AG09309 (cell line): ENCODE measurements at regions not wholly inside any gene's neighbourhood (a gene's known extent, or its start where the extent isn't known, plus 50 kb on each side); places are given as distances from the start of the nearest gene placed in this dataset.

ENCODE experiments used
- DNase-seq: peaks from one replicate; pipeline ENCODE4 v3.0.0-alpha.2; 2010; ENCODE audit warnings: low read depth
- H3K4me3 ChIP-seq: 2 replicates; pipeline ENCODE4 v1.5.1; 2011; ENCODE audit warnings: mild to moderate bottlenecking, low read depth, low read length, moderate library complexity; ENCODE audit not compliant: control insufficient read depth
- CTCF ChIP-seq: IDR thresholded peaks from 2 replicates; pipeline ENCODE4 v1.5.1; 2011; ENCODE audit warnings: mild to moderate bottlenecking, low read depth, low read length, inconsistent platforms; ENCODE audit not compliant: insufficient read depth, control insufficient read depth; ENCODE audit errors: missing control alignments

GRCh38 chr5:114935490-114935889 is 234.2 kb downstream of the TRIM36 start:
- no peak overlapping the region for H3K4me3 ChIP-seq
- no peak for DNase-seq
- no peak for TF ChIP-seq CTCF

DNA sequence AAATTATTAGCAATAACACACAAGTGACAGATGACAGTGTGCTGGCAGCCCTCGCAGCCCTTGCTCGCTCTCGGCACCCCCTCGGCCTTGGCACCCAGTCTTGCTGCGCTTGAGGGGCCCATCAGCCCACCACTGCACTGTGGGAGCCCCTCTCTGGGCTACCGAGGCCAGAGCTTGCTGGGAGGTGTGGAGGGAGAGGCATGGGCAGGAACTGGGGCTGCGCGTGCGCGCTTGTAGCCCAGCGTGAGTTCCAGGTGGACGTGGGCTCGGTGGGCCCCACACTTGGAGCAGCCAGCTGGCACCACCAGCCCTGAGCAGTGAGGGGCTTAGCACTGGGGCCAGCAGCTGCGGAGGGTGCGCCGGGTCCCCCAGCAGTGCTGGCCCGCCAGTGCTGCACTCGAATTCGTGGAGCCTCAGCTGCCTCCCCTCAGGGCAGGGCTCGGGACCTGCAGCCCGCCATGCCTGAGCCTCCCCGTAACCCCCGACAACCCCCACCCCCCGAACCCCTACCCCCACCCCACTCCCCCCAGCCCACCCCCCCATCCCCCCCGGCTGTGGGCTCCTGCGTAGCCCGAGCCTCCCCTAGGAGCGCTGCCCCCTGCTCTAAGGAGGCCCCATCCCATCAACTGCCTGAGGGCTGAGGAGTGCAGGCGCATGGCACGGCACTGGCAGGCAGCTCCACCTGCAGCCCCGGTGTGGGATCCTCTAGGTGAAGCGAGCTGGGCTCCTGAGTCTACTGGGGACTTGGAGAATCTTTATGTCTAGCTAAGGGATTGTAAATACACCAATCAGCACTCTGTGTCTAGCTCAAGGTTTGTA is 240.9 kb downstream of the TRIM36 start:
- DNase-seq = no peak
- no peak for TF ChIP-seq CTCF
- H3K4me3 ChIP-seq = no peak overlapping the region

- H3K4me3 ChIP-seq = no peak overlapping the region
- no peak for TF ChIP-seq CTCF
- no peak for DNase-seq
Observed at GRCh38 chr5:114924769-114925168, 244.9 kb downstream of the TRIM36 start.

DNA sequence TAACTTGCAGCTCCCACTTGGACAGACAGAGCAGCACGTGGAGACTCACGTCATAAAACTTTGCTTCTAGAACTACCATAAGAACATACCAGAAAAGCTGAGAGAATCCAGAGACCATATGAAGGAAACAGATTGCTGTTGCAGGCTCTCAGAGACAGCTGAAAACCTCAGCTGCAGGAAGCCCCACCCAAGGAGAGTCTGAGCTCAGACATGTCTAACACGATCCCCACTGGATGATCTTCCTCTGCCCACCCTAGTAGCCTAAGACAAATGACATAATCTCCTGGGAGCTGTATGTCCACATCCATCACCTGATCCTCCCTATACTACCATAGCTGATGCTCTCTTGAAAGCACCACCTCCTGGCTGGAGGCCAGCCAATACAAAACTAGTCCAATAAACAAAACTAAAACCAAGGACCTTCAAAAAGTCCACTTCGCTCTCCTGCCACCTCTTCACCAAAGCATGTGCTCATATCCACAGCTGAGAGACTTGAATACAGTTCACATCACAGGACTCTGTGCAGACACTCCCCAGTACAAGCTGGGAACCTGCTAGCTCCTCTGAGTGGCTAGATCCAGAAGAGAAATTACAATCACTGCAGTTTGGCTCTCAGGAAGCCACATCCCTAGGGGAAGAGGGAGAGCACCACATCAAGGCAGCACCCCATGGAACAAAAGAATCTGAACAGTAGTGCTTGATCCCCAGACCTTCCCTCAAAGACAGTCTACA is 257.4 kb downstream of the TRIM36 start:
- no peak overlapping the region for H3K4me3 ChIP-seq
- no peak for TF ChIP-seq CTCF
- no peak for DNase-seq

- no peak for DNase-seq
- H3K4me3 ChIP-seq = no peak overlapping the region
- no peak for TF ChIP-seq CTCF
Observed at GRCh38 chr5:114910727-114911126, 259.0 kb downstream of the TRIM36 start.

- TF ChIP-seq CTCF = no peak
- H3K4me3 ChIP-seq = no peak overlapping the region
- no peak for DNase-seq
Observed at GRCh38 chr5:114909424-114909823, 260.3 kb downstream of the TRIM36 start.

DNA sequence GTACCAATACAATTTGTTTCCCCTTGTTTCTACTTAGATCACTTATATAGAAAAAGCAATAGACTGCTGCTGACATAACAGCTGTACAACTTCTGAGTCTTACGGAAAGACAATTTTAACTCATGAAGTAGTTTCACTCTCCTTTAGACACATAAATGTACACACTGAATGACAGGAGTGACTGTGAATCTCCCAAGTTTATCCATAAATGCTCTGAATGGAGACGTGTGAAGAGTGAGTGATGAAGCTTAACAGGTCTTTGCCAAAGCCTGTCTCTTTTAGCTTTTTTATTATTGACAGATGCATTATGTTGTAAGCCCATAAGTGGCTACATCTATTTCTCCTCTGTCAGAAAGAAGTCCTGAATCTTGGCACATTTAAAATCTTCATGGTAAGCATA is 265.9 kb downstream of the TRIM36 start:
- no peak overlapping the region for H3K4me3 ChIP-seq
- DNase-seq = no peak
- TF ChIP-seq CTCF = no peak
